HL-60 (cell line): ENCODE measurements at regions not wholly inside any gene's neighbourhood (a gene's known extent, or its start where the extent isn't known, plus 50 kb on each side); places are given as distances from the start of the nearest gene placed in this dataset.
A peak's percentile ranks its signal among the peaks of the same experiment; 100 is the strongest.

ENCODE experiments used
- DNase-seq, 2 experiments: peaks; one replicate each; pipeline ENCODE4 v3.0.0-alpha.2; 2010 to 2020; ENCODE audit warnings: low read depth in 1 of 2, low spot score in 1 of 2
- H3K27ac ChIP-seq: fragments of 250-450 bp; sonication (Bioruptor Pico); replicated peaks from 2 replicates; pipeline ENCODE4 v1.5.1; 2020; ENCODE audit warnings: mild to moderate bottlenecking, moderate library complexity
- H3K27me3 ChIP-seq: fragments of 250-450 bp; sonication (Bioruptor Pico); 2 replicates; pipeline ENCODE4 v1.5.1; 2021; ENCODE audit warnings: mild to moderate bottlenecking, moderate library complexity; ENCODE audit not compliant: insufficient read depth, poor library complexity, severe bottlenecking
- H3K4me3 ChIP-seq: replicated peaks from 2 replicates; pipeline ENCODE4 v1.5.1; 2011; ENCODE audit warnings: mild to moderate bottlenecking, control low read depth, low read length; ENCODE audit not compliant: insufficient read depth
- GABPA ChIP-seq: IDR thresholded peaks from 2 replicates; pipeline ENCODE4 v1.6.1; 2012; ENCODE audit warnings: low read depth
- POLR2AphosphoS5 ChIP-seq: IDR thresholded peaks from 2 replicates; pipeline ENCODE4 v1.6.1; 2012; ENCODE audit warnings: low read depth
- REST ChIP-seq: IDR thresholded peaks from 2 replicates; pipeline ENCODE4 v1.6.1; 2012; ENCODE audit warnings: low read depth; ENCODE audit not compliant: insufficient replicate concordance
- SPI1 ChIP-seq: IDR thresholded peaks from 2 replicates; pipeline ENCODE4 v1.6.1; 2012; ENCODE audit warnings: low read depth, mild to moderate bottlenecking, borderline replicate concordance
- TF ChIP-seq, protein P1 (sequence below): IDR thresholded peaks from one replicate; pipeline ENCODE4 v1.5.1; 2011; ENCODE audit warnings: low read length, control low read depth, inconsistent platforms; ENCODE audit not compliant: insufficient read depth

DNA sequence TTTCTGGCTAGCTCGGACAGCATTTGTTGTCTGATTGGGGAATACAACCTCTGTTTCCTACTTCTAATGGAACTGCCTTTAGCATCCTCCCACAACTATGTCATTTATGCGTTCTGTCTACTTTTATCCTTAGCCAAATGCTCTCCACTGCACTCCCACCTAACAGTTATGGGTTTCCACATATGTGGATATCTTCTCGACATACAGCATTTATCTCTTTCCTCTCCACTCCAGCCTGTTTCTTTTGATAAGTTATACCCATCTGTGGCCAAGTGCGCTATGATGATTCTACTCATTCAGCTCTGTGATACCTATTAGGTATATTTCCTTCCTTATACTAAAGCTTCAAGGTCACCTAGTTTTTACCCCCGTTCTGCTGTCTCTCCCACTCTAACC lies 122.2 kb upstream of the NAP1L1 start:
- DNase-seq, result no peak
- H3K27ac ChIP-seq, result no peak overlapping the region
- H3K4me3 ChIP-seq, result no peak overlapping the region
- TF ChIP-seq GABPA (no peak), POLR2AphosphoS5 (no peak), REST (no peak), SPI1 (no peak)
- TF ChIP-seq, protein P1, sequence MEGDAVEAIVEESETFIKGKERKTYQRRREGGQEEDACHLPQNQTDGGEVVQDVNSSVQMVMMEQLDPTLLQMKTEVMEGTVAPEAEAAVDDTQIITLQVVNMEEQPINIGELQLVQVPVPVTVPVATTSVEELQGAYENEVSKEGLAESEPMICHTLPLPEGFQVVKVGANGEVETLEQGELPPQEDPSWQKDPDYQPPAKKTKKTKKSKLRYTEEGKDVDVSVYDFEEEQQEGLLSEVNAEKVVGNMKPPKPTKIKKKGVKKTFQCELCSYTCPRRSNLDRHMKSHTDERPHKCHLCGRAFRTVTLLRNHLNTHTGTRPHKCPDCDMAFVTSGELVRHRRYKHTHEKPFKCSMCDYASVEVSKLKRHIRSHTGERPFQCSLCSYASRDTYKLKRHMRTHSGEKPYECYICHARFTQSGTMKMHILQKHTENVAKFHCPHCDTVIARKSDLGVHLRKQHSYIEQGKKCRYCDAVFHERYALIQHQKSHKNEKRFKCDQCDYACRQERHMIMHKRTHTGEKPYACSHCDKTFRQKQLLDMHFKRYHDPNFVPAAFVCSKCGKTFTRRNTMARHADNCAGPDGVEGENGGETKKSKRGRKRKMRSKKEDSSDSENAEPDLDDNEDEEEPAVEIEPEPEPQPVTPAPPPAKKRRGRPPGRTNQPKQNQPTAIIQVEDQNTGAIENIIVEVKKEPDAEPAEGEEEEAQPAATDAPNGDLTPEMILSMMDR, result no peak
- H3K27me3 ChIP-seq, result no peaks in the 10 kb centered on the region

DNA sequence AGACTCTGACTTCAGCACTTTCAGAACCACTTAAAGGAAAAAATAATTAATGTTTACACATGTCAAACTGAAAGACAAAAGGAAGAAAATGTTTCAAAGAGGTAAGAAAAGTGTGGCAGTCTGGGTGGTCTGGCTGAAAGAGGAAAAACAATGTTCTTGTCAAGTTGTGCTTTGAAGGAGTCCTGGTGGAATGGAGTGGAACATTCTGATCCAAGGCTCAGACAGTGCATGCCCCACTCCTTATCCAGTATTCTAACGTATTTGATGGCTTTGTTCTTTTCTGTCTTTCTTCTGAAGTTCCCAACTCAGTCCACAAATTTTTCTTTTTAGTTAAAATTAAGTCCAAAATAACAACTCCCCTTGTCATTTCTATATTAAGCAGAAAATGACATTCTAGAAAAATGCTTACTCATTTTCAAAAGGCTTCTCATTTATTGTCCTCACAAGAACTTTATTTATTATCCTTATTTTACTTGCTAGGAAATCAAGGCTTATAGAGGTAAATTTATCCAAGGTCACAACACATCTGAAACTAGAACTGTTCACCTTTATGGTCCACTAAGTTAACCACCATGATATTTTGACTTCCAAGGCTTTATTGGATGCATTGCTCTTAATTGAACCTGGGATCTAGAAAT lies 121.7 kb upstream of the NAP1L1 start:
- H3K4me3 ChIP-seq, result no peak overlapping the region
- H3K27me3 ChIP-seq, result no peaks in the 10 kb centered on the region
- TF ChIP-seq, protein P1, result no peak
- TF ChIP-seq POLR2AphosphoS5 (no peak), SPI1 (no peak), GABPA (no peak), REST (no peak)
- H3K27ac ChIP-seq, result no peak overlapping the region
- no peak for DNase-seq

DNA sequence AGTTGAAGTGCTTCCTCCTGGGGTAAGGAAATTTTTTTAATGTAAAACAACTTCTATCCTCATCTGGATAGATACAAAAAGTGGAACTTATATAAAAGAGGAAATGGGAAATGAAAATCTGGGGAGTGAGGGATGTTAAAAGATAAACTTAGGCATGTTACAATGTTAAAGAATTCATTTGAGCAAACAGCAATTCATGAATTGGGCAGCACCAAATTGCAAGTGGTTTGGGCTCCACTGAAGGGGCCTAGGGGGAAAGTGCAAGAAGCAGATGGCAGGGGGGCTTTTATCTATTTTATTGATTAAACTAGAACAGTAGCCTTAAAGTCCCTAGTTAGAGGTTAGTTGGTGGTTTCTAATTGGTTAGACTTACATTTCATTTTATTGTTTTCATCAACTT lies 118.1 kb upstream of the NAP1L1 start:
- H3K27ac ChIP-seq, result no peak overlapping the region
- H3K27me3 ChIP-seq, result no peaks in the 10 kb centered on the region
- H3K4me3 ChIP-seq, result no peak overlapping the region
- DNase-seq, result no peak
- TF ChIP-seq GABPA (no peak), SPI1 (0 out of 2 replicates have a peak, but pooled peaks have one; percentile 7)

GRCh38 chr12:76201758-76202157 lies 117.3 kb upstream of the NAP1L1 start:
- no peak for DNase-seq
- Histone ChIP-seq H3K27ac (no peak overlapping the region), H3K4me3 (no peak overlapping the region), H3K27me3 (no peaks in the 10 kb centered on the region)
- TF ChIP-seq, protein P1, result no peak
- TF ChIP-seq SPI1, result no peak
- TF ChIP-seq POLR2AphosphoS5, result no peak
- no peak for TF ChIP-seq GABPA
- no peak for TF ChIP-seq REST
